ENCODE measurements at regions not wholly inside any gene's neighbourhood (a gene's known extent, or its start where the extent isn't known, plus 50 kb on each side); places are given as distances from the start of the nearest gene placed in this dataset.
"Not testable (repeated sequence)": the region's sequence is repeated elsewhere in the genome, so short reads cannot be mapped to it uniquely, and the experiment has no call there.

- no peak for DNase-seq (ENCODE audit: low read depth)
These were observed 311.8 kb downstream of the PLPP3 start for GRCh38 chr1:56267611-56268010.

DNA sequence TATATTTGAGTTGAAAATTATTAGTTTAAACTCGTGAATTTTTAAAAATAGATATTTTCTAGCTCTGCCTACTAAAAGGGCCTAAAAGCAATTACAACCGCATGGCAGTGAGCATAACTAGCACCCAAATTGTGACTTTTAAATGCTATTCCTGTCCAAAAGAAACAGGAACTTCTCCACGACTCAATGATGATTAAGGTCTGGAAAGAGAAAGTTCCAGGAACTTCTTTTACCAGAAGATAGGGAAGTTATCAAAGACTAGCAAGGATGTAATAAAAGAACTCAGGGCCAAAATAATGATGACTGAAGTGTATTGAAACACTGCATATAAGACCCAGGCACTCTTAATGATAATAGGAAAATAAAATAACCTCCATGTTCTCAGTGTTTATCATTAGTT lies 313.0 kb downstream of the PLPP3 start:
- no peak for DNase-seq (ENCODE audit: low read depth)

DNA sequence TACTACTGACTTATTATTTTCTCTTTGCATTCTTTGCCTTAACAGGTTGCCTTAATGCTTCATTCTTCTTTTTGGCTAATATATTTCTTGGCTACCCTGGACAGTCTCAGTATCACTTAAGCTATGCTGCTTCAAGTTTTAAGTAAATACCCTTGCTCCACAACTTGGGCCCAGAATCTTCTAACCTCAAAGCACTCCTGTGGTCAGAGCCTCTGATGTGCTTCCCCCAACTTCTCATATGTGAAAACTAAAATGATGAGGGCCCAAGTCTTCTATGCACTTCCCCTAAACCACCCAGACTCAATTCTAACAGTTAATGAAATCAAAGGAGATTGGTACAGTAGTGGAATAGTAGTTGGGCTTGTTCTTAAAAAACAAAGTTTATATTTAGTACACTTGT lies 314.1 kb downstream of the PLPP3 start:
- no peak for DNase-seq (ENCODE audit: low read depth)

GRCh38 chr1:56263908-56264307 lies 315.5 kb downstream of the PLPP3 start:
- no peak for DNase-seq (ENCODE audit: low read depth)

DNA sequence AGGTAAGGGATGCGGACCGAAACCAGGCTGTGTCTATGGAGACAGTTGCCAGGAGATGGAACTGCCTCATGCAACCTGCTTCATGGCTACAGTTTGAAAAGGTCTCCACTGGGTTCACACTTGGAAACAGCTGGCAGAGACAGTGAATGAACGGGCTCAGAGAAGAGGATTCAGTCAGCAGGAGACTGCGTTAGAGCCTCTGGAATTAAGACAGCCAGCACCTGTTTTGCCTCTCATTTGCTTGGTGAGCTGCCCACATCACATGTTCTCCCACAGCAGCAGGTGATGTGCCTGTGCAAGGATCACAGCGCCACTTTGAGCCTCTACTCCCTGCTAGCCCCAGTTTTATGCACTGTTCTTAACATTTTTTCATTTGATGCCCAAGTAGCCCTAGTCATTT lies 321.0 kb downstream of the PLPP3 start:
- DNase-seq (ENCODE audit: low read depth) = no peak

DNA sequence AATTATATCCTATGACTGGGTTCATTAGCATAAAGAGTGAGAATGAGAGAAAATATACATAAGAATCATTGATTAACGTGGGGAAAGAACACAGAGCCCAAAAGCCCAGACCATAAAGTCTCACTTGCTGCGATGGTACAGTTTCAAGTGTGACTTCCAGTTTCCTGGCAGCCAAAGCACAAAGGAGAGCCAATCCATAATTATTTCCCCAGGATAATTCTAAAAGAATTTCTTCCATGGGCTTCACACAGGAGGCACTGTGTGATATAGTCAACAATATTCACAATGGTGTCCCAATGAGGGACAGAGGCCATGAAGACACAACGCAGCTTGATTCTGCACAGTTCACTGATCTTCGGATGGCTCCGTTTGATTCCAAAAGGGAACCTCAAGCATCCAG lies 321.6 kb downstream of the PLPP3 start:
- no peak for DNase-seq (ENCODE audit: low read depth)

DNA sequence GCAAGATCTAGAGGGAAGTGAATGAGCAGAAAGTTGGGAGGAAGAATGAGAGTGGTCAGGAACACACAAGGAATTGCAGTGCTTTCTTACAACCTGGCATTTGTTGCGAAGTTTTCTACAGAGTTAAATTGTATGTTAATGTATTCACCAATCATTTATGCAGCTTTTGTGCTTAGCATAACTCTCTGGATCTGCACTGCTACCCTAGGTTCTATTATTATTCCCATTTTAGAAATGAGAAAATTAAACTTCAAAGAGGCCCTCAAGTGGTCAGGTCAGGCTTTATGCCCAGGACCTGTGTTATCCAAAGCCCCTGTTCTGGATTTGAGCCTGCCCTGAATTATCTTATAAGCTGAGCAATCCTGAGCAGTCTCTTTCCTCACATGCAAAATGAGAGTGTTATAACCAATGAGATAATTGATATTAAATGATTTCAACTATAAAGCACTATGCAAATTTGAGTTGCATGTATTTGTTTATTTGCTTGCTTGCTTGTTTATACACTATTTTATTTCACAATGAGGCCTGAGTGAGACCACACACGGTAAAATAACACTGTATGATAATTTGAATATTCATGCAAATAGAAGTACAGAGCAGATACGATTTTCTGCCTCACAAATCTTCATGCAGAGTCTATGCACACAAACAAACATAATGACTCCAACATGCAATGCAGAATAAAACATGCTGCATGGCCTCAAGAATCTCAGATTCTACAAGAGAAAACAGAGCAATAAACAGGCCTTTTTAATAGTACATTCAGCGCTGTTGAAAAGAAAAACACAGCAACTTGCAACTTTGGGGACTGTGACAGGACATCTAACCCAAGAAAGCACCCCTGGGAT lies 323.0 kb downstream of the PLPP3 start:
- DNase-seq (ENCODE audit: low read depth) = no peak

GRCh38 chr1:56255516-56256152 lies 323.7 kb downstream of the PLPP3 start:
- no peak for DNase-seq (ENCODE audit: low read depth)

GRCh38 chr1:56254130-56254529 lies 325.2 kb downstream of the PLPP3 start:
- no peak for DNase-seq (ENCODE audit: low read depth)

GRCh38 chr1:56250809-56251208 lies 328.6 kb downstream of the PLPP3 start:
- DNase-seq (ENCODE audit: low read depth) = no peak

DNA sequence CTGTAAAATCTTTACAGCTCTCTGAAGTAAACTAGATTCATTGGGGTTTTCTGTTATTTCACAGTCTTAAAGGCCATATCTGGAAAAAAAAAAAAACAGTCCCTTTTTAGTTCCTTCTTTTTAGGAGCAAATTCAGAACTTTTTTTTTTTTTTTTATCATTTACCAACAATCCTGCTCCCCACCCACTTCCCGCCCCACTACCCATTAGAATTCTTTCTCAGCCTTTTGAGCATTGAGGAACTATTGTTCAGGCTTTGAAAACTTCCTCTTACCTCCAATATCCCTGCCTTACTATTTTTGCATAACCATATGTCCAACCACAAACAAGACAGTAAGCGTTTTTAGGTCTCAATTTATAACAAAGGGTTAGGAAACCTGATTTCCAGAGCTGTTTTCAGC lies 330.1 kb downstream of the PLPP3 start:
- DNase-seq (ENCODE audit: low read depth) = no peak

- no peak for DNase-seq (ENCODE audit: low read depth)
These were observed 331.2 kb downstream of the PLPP3 start for GRCh38 chr1:56248138-56248537.

DNA sequence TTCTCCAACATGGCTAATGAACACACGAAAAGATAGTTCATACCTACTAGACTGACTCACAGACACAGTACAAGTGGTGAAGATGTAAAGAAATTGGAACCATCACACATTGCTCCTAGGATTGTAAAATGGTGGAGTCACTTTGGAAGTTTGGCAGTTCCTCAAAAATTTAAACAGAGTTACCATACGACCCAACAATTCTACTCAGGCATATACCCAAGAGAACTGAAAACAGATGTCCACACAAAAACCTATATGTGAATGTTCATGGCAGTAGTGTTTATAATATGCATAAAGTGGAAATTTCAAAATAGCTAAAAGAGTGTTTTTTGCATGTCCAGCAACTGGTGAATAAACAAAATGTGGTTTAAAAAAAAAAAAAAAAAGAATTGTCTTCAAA lies 332.6 kb downstream of the PLPP3 start:
- DNase-seq (ENCODE audit: low read depth) = not testable (repeated sequence)

DNA sequence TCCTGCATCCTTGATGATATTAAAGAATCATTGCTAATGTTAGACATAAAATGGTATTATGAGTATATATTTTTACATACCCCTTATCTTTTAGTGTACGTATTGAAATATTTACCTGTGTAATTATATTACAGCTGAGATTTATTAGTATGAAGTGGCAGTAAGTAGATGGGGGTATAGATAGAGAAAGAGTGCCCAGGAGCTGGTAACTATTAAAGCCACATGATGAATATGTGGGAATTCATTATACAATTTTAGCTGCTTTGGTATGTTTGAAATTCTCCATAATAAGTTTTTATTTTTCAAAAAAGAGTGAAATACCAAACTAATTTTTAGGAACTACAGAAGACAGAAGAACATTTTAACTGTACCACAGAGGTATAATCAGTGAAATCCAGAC lies 339.0 kb downstream of the PLPP3 start:
- DNase-seq (ENCODE audit: low read depth) = no peak

DNA sequence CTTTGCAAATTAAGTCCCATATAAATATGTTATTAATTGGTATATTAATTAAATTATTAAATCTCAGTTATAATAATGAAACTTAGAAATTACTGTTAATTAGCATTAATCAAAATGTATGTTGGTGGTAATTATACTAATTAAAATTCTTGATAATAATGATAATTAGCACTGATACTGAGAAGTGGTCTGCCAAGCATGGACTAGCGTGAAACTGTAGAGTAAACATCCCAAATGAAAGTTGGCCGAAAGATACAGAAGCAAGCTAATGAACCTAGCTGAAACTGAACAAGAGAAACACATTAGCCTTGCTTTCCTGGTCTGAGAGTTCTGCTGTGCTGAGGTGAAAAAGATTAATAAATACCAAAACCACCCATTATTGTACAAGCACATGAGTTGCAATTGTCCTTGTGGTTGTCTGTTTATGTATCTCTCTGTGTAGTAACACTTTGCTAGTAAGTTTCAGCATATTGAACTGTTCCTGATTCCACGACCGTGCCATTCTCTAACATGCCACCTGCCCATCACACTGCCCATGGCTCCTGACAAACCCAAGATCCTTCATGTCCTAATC lies 341.8 kb downstream of the PLPP3 start:
- no peak for DNase-seq (ENCODE audit: low read depth)

- no peak for DNase-seq (ENCODE audit: low read depth)
These were observed 342.7 kb downstream of the PLPP3 start for GRCh38 chr1:56236688-56237087.

- DNase-seq (ENCODE audit: low read depth) = no peak
These were observed 343.4 kb downstream of the PLPP3 start for GRCh38 chr1:56235909-56236510.

DNA sequence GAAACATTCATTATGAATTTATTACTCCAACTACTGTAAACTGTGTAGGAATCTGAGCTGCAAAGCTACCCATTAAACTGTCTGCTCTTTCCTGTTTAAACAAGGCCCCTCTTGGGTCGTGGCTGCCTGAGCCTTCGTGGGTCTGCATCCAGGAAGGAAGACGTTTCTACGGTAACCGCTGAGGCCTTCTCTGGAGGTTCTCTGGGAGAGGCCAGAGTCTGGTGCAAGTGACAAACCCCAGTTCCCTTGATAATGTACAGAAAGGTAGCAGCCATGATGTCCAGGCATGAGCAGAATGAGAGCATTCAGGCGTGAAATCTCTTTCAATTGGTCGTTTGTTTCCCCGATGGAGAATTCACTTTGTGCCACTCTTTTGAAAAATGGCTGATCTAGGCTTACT lies 350.2 kb downstream of the PLPP3 start:
- no peak for DNase-seq (ENCODE audit: low read depth)

DNA sequence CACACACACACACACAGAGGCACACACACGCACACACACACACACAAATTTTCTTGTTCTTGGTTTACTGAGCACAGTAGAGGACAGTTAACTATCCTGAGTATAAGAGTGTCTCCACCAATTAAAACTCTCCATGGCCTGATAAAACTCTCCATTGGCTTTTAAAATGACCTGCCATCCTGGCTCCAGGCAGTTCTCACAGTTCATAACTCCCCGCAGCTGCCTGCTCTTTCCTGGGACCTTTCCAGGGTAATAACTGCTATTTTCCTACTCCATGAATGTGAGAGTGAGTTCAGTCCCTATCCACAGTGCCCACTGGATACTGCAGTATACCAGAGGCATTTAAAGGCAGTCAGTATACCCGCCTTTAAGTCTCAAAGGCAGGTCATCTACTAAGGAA lies 351.5 kb downstream of the PLPP3 start:
- DNase-seq (ENCODE audit: low read depth) = no peak

GRCh38 chr1:56227401-56227800 lies 352.0 kb downstream of the PLPP3 start:
- DNase-seq (ENCODE audit: low read depth) = no peak

DNA sequence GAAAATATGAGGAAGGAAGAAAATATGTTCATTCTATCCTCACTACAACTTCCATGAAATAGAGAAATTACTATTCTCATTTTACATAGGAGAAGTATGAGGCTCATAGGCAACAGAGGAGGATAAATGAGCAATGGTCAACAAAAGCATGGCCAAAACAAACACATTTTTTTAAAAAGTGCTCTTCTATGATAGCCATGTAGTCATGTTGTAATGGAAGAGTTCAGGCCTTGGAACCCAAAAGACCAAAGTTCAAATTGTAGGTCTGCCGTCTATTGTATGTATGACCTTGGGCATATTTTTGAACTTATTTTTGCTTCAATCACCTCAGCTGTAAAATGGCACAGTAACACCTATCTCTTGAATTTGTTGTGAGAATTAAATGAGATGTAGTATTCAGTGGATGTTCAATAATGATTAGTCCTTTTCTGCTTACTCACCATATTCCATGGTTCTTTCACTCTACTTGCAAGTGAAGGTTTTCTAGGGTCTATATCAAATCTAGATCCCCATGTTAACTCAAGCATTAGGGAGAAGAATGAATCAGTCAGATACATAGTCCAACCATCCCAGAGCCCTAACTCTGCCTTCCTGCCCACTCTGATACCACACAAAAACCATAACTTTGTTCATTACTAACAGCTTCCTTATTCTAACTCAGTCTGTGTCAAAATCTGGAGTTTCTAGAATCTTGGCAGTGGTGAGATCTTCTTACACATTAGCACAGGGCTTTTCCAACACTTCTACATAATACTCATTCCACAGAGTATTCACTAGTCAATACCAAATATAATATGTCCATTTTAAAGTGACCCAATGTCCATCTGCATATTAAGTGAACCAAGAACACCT lies 353.2 kb downstream of the PLPP3 start:
- no peak for DNase-seq (ENCODE audit: low read depth)

- DNase-seq (ENCODE audit: low read depth) = no peak
These were observed 355.4 kb downstream of the PLPP3 start for GRCh38 chr1:56223968-56224367.
